Upper lobe of left lung (tissue), 6 donors: ENCODE measurements at regions not wholly inside any gene's neighbourhood (a gene's known extent, or its start where the extent isn't known, plus 50 kb on each side); places are given as distances from the start of the nearest gene placed in this dataset.
A peak's percentile ranks its signal among the peaks of the same experiment; 100 is the strongest.

Experiments
- ATAC-seq, 2 donors: fragments of 200-7000 bp; cut with Tn5 transposase; one replicate each; pipeline ENCODE4 v1.9.1; 2022; ENCODE audit warnings: mild to moderate bottlenecking in 2 of 2, moderate library complexity in 2 of 2; ENCODE audit not compliant: low FRiP score in 2 of 2
- DNase-seq, 2 donors: peaks; one replicate each; pipeline ENCODE4 v3.0.0-alpha.2; 2019 to 2020
- H3K27ac ChIP-seq, 4 donors: fragments of 200-600 bp; sonication (generic); one replicate each; pipeline ENCODE4 v1.5.1; 2016 to 2019
- H3K27me3 ChIP-seq, 4 donors: fragments of 200-600 bp; sonication (generic); one replicate each; pipeline ENCODE4 v1.5.1; 2017 to 2019
- H3K36me3 ChIP-seq, 4 donors: fragments of 200-600 bp; sonication (generic); one replicate each; pipeline ENCODE4 v1.5.1; 2016 to 2019
- H3K4me1 ChIP-seq, 4 donors: fragments of 200-600 bp; sonication (generic); one replicate each; pipeline ENCODE4 v1.5.1; 2018 to 2019
- H3K4me3 ChIP-seq, 4 donors: fragments of 200-600 bp; sonication (generic); one replicate each; pipeline ENCODE4 v1.5.1; 2017 to 2019; ENCODE audit warnings: mild to moderate bottlenecking in 2 of 4, moderate library complexity in 1 of 4
- H3K9me3 ChIP-seq, 4 donors: fragments of 200-600 bp; sonication (generic); one replicate each; pipeline ENCODE4 v1.5.1; 2018 to 2019
- EP300 ChIP-seq, 4 donors: sonication (generic); formaldehyde crosslinking; IDR thresholded peaks; one replicate each; pipeline ENCODE4 v1.5.1; 2017; ENCODE audit warnings: antibody characterized with exemption in 4 of 4, control low read depth in 2 of 4
- POLR2A ChIP-seq, 4 donors: fragments of 450-650 bp; IDR thresholded peaks; one replicate each; pipeline ENCODE4 v1.5.1; 2016 to 2017; ENCODE audit warnings: antibody characterized with exemption in 4 of 4, mild to moderate bottlenecking in 2 of 4
- POLR2AphosphoS5 ChIP-seq, 2 donors: sonication (generic); formaldehyde crosslinking; IDR thresholded peaks; one replicate each; pipeline ENCODE4 v1.5.1; 2017; ENCODE audit warnings: antibody characterized with exemption in 2 of 2
- WGBS, 2 donors: methylation state at CpG; one replicate each; pipeline ENCODE4 v1.1.5; 2017 to 2018; 5-methylcytosine and 5-hydroxymethylcytosine counted together
- TF ChIP-seq, protein P1 (sequence below), 6 experiments: fragments of 450-650 bp in 4 of 6; fragments of 200-600 bp in 2 of 6; sonication (generic) in 2 of 6; IDR thresholded peaks; one replicate each; pipeline ENCODE4 v1.5.1; 2016 to 2019; ENCODE audit warnings: antibody characterized with exemption in 6 of 6
- donor health status: DM: no; HTN: no; CAD: no; lungs with moderate emphysema.
- donor health status: DM: no; HTN: yes; CAD: no; lungs with severe emphysema.

DNA sequence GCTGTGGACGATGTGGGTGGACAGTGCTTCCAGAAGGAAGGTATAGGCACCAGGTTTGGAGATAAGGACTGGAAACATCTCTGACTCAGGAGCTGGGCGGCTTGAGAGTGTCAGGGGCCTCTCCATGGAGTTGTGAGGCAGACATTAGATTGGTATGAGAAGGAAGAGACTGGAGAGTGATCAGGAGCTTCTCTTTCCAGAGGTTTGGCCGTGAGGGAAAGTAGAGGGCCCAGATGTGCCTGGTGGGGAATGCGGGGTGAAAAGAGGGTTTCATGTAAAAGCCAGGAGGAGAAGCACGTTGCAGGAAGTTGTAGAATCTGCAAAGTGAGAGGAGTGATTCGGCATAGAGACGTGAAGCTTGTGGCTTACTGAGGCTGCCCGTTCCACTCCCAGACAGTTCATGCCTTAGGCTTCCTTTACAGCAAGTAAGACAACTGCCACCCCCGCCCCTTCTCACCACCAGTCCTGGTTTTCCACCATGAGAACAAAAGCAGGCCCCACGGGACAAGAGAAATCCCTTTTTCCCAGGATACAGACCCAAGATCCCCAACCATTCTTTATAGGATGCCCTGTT is 166.3 kb upstream of the HDAC4 start:
- DNase-seq (no peak), ATAC-seq (no peak)
- 66 to 74% methylated on average over 10 of the region's 10 CpGs for WGBS, 2 donors
- Histone ChIP-seq H3K4me1 (no peaks in the 10 kb centered on the region), H3K27ac (no peak overlapping the region), H3K9me3 (no peaks in the 10 kb centered on the region), H3K27me3 (no peaks in the 10 kb centered on the region), H3K4me3 (no peak overlapping the region), H3K36me3 (no peaks in the 10 kb centered on the region)
- TF ChIP-seq, protein P1, sequence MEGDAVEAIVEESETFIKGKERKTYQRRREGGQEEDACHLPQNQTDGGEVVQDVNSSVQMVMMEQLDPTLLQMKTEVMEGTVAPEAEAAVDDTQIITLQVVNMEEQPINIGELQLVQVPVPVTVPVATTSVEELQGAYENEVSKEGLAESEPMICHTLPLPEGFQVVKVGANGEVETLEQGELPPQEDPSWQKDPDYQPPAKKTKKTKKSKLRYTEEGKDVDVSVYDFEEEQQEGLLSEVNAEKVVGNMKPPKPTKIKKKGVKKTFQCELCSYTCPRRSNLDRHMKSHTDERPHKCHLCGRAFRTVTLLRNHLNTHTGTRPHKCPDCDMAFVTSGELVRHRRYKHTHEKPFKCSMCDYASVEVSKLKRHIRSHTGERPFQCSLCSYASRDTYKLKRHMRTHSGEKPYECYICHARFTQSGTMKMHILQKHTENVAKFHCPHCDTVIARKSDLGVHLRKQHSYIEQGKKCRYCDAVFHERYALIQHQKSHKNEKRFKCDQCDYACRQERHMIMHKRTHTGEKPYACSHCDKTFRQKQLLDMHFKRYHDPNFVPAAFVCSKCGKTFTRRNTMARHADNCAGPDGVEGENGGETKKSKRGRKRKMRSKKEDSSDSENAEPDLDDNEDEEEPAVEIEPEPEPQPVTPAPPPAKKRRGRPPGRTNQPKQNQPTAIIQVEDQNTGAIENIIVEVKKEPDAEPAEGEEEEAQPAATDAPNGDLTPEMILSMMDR (IDR thresholded peaks at IDR 0.05): no peak
- TF ChIP-seq POLR2A (IDR thresholded peaks at IDR 0.05) (no peak), POLR2AphosphoS5 (IDR thresholded peaks at IDR 0.05) (no peak), EP300 (IDR thresholded peaks at IDR 0.05) (no peak)

GRCh38 chr2:239566162-239566994 is 165.6 kb upstream of the HDAC4 start:
- no peak overlapping the region for H3K27ac ChIP-seq
- no peaks in the 10 kb centered on the region for H3K4me1 ChIP-seq
- WGBS, 2 donors: 90 to 92% methylated on average over 15 of the region's 15 CpGs
- DNase-seq (peak in 1 of 2 donors; percentile 11), ATAC-seq (no peak)
- no peaks in the 10 kb centered on the region for H3K9me3 ChIP-seq
- H3K27me3 ChIP-seq: no peaks in the 10 kb centered on the region
- H3K36me3 ChIP-seq: no peaks in the 10 kb centered on the region
- H3K4me3 ChIP-seq: no peak overlapping the region
- TF ChIP-seq EP300 (IDR thresholded peaks at IDR 0.05) (no peak), POLR2AphosphoS5 (IDR thresholded peaks at IDR 0.05) (no peak), POLR2A (IDR thresholded peaks at IDR 0.05) (no peak)
- TF ChIP-seq, protein P1 (IDR thresholded peaks at IDR 0.05): no peak

DNA sequence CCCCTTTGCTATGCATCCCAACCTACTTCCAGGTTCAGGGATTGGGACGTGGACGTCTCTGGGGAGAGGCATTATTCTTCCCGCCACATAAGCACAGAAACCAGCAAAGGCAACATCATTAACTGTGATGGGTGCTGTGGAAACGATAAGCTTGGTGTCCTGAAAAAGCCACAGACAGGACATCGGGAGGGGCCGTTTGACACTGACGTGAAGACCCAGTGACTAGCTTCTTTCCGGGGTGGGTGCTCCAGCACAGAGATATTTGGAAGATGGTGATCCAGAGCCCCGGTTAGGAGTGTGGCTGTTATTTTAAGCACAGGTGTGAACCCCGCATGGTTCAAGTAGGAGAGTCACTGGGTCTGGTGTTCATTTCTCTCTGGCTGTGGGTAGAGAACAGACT is 163.8 kb upstream of the HDAC4 start:
- Histone ChIP-seq H3K4me3 (no peak overlapping the region), H3K9me3 (no peaks in the 10 kb centered on the region), H3K36me3 (no peaks in the 10 kb centered on the region), H3K27me3 (no peaks in the 10 kb centered on the region), H3K4me1 (no peaks in the 10 kb centered on the region), H3K27ac (no peak overlapping the region)
- DNase-seq: no peak
- no peak for ATAC-seq
- WGBS, 2 donors: 92 to 96% methylated on average over 10 of the region's 10 CpGs
- TF ChIP-seq EP300 (IDR thresholded peaks at IDR 0.05): no peak
- TF ChIP-seq, protein P1 (IDR thresholded peaks at IDR 0.05): no peak
- no peak for TF ChIP-seq POLR2A (IDR thresholded peaks at IDR 0.05)

DNA sequence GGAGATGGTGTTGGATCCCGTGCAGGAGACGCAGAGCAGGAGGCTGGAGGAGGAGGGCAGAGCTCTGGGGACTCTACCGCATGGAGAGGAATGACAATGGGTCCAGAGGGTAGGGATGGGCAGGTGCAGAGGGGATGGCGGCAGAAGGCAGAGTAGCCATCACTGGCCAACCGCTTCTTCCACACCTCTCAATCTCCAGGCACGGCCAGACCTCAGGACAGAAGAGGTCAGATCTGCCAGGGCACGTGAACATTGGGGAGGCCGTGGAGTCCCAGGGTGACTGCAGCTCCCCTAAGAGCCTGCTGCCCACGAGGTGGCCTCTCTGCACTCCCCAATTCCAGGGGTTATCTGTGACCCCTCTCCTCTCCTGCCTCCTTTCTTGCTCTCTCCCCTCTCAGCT is 162.7 kb upstream of the HDAC4 start:
- DNase-seq (no peak), ATAC-seq (no peak)
- H3K27me3 ChIP-seq: no peaks in the 10 kb centered on the region
- 91 to 93% methylated on average over 9 of the region's 9 CpGs for WGBS, 2 donors
- H3K4me1 ChIP-seq: no peaks in the 10 kb centered on the region
- TF ChIP-seq EP300 (IDR thresholded peaks at IDR 0.05) (no peak), POLR2AphosphoS5 (IDR thresholded peaks at IDR 0.05) (no peak), POLR2A (IDR thresholded peaks at IDR 0.05) (no peak)
- TF ChIP-seq, protein P1 (IDR thresholded peaks at IDR 0.05): no peak
- no peaks in the 10 kb centered on the region for H3K9me3 ChIP-seq
- H3K27ac ChIP-seq: no peak overlapping the region
- H3K4me3 ChIP-seq: no peak overlapping the region
- no peaks in the 10 kb centered on the region for H3K36me3 ChIP-seq
